ENCODE measurements at regions not wholly inside any gene's neighbourhood (a gene's known extent, or its start where the extent isn't known, plus 50 kb on each side); places are given as distances from the start of the nearest gene placed in this dataset.
"Not testable (repeated sequence)": the region's sequence is repeated elsewhere in the genome, so short reads cannot be mapped to it uniquely, and the experiment has no call there.

DNA sequence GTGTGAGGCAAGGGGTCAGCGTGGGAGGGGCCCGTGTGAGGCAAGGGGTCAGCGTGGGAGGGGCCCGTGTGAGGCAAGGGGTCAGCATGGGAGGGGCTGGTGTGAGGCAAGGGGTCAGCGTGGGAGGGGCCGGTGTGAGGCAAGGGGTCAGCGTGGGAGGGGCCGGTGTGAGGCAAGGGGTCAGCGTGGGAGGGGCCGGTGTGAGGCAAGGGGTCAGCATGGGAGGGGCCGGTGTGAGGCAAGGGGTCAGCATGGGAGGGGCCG, 119.2 kb downstream of the SEPTIN14 start:
- CTCF ChIA-PET; H3K27me3 Mint-ChIP-seq; H3K4me3 Mint-ChIP-seq; POLR2A ChIA-PET; ATAC-seq; intact Hi-C loops (cut with DNase I, micrococcal nuclease); H3K27ac Mint-ChIP-seq; H3K9me3 Mint-ChIP-seq (ENCODE audit: low read depth); DNase-seq; H3K36me3 Mint-ChIP-seq (ENCODE audit: low read depth); H3K4me1 Mint-ChIP-seq: not testable (repeated sequence)

DNA sequence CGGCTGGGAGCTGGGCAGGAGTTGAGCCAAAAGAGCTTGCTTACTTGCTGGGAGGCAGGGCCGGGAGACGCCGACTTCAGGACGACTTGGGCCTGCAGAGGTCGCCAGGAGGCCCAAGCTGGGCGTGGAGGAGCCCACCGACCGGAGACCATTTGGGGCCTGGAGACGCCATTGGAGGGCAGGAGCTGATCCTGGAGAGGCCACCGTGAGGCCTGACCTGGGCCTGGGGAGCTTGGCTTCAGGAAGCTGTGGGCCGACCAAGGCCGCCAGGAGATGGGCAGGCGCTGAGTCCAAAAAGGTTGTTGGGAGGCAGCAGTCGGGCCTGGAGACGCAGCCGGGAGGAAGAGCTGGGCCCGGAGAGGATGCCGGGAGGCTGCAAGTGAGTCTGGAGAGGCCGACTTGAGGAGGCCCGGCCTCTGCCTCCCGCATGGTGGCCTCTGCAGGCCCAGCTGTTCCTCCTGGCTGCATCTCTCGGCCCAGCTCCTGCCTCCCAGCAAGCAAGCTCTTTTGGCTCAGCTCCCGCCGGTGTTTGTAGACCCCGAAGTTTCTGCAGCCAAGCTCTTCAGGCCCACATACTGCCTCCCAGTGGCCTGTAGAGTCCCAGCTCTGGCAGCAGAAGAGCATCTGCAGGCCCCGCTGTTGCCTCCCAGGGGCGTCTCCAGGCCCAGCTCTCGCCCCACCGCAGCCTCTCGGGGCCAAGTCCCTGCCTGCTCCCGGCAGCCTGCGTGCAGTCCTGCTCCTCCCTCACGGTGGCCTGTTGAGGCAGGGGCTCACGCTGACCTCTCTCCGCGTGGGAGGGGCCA, 119.7 kb downstream of the SEPTIN14 start:
- POLR2A ChIA-PET; H3K9me3 Mint-ChIP-seq (ENCODE audit: low read depth); intact Hi-C loops (cut with DNase I, micrococcal nuclease); CTCF ChIA-PET; H3K27me3 Mint-ChIP-seq; H3K27ac Mint-ChIP-seq; H3K36me3 Mint-ChIP-seq (ENCODE audit: low read depth); DNase-seq; ATAC-seq; H3K4me1 Mint-ChIP-seq; H3K4me3 Mint-ChIP-seq: not testable (repeated sequence)

DNA sequence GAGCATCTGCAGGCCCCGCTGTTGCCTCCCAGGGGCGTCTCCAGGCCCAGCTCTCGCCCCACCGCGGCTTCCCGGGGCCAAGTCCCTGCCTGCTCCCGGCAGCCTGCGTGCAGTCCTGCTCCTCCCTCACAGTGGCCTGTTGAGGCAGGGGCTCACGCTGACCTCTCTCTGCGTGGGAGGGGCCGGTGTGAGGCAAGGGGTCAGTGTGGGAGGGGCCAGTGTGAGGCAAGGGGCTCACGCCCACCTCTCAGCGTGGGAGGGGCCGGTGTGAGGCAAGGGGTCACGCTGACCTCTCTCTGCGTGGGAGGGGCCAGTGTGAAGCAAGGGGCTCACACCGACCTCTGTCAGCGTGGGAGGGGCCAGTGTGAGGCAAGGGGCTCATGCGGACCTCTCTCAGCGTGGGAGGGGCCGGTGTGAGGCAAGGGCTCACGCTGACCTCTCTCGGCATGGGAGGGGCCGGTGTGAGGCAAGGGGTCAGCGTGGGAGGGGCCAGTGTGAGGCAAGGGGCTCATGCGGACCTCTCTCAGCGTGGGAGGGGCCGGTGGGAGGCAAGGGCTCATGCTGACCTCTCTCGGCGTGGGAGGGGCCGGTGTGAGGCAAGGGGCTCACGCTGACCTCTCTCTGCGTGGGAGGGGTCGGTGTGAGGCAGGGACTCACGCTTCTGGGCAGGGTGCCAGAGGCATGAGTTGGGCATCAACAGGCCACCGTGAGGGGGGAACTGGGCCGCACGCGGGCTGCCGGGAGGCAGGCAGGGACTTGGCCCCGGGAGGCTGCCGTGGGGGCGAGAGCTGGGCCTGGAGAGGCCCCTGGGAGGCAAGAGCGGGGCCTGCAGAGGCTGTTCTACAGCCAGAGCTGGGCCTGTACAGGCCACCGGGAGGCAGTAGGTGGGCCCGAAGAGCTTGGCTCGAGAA, 120.6 kb downstream of the SEPTIN14 start:
- ATAC-seq; H3K27ac Mint-ChIP-seq; H3K4me3 Mint-ChIP-seq; DNase-seq; CTCF ChIA-PET; H3K36me3 Mint-ChIP-seq (ENCODE audit: low read depth); H3K4me1 Mint-ChIP-seq; POLR2A ChIA-PET; H3K9me3 Mint-ChIP-seq (ENCODE audit: low read depth); H3K27me3 Mint-ChIP-seq; intact Hi-C loops (cut with DNase I, micrococcal nuclease): not testable (repeated sequence)

DNA sequence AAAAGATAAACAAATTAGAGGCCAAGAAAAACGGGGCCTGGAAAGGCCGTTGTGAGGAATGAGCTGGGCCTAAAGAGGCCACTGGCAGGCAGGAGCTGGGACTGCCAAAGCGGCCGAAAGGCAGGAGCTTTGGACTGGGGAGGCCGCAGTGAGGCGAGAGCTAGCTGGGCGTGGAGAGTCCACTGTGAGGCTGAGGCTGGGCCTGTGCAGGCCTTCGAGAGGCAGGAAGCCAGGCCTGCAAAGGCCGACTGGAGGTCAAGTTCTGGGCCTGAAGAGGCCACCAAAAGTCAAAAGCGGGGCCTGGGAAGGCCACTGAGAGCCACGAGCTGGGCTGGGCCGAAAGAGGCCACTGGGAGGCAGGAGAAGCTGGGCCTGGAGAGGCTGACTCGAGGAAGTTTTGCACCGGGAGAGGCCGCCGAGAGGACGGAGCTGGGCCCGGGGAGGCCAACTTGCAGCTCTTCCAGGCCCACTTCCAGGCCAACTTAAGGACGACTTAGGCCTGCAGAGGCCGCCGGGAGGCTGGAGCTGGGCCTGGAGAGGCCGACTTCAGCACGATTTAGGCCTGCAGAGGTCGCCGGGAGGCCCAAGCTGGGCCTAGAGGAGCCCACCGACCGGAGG, 121.8 kb downstream of the SEPTIN14 start:
- H3K27ac Mint-ChIP-seq; intact Hi-C loops (cut with DNase I, micrococcal nuclease); POLR2A ChIA-PET; DNase-seq; ATAC-seq; H3K4me3 Mint-ChIP-seq; H3K27me3 Mint-ChIP-seq; H3K4me1 Mint-ChIP-seq; H3K36me3 Mint-ChIP-seq (ENCODE audit: low read depth); H3K9me3 Mint-ChIP-seq (ENCODE audit: low read depth): not testable (repeated sequence)
- CTCF ChIA-PET, result interaction anchor here (0.6 kb wide), 1 partner anchor 366 kb away, joined by 3 read pairs; no protein-coding TSS in a partner anchor

DNA sequence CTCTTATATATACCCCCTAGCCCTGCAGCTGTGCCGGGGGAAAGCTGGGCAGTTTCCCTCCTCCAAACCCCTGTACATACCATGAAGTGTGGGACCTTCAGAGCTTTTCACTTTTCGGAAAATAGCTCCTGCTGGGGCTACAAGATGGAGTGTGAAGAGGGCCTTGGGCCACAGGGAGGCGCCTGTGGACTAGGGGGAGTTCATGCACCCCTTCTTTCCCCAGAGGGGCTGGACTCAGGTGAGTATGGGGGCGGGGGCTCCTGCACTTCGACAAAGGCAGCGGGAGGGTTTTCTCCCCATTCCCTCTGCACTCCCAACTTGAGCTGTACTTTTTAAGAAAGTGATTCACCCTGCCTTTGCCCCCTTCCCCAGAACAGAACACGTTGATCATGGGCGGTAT, 122.5 kb downstream of the SEPTIN14 start:
- H3K27me3 Mint-ChIP-seq; ATAC-seq; H3K27ac Mint-ChIP-seq; H3K4me1 Mint-ChIP-seq; H3K4me3 Mint-ChIP-seq; H3K36me3 Mint-ChIP-seq (ENCODE audit: low read depth); DNase-seq; CTCF ChIA-PET; H3K9me3 Mint-ChIP-seq (ENCODE audit: low read depth); intact Hi-C loops (cut with DNase I, micrococcal nuclease); POLR2A ChIA-PET: not testable (repeated sequence)

DNA sequence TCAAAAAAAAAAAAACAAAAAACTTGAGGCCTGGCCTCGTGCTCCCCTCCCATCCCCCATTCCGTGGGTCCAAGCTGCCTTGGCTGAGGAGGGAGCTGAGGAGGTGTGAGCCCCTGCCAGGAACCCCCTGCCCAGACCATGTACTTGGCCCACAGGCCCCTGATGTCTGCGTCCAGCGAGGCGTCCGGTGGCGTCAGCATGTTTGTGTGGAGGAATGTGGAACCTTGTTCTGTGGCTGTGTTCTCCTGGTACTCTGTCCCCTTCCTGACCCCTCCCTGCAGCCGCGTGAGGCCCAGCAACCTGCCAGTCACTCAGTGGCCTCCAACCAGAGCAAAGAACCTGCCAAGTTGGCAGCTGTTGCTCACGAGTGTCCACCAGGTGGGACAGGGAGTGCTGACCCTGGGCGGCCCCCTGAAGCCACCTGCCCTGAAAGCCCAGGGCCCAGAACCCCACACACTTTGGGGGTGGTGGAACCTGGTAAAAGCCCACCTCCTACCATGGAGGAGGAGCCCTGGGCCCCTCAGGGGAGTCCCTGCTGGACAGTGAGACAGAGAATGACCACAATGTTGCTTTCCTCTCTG, 125.8 kb downstream of the SEPTIN14 start:
- DNase-seq; H3K27ac Mint-ChIP-seq; POLR2A ChIA-PET; CTCF ChIA-PET; H3K9me3 Mint-ChIP-seq (ENCODE audit: low read depth); ATAC-seq; intact Hi-C loops (cut with DNase I, micrococcal nuclease); H3K27me3 Mint-ChIP-seq; H3K4me3 Mint-ChIP-seq; H3K36me3 Mint-ChIP-seq (ENCODE audit: low read depth); H3K4me1 Mint-ChIP-seq: not testable (repeated sequence)

DNA sequence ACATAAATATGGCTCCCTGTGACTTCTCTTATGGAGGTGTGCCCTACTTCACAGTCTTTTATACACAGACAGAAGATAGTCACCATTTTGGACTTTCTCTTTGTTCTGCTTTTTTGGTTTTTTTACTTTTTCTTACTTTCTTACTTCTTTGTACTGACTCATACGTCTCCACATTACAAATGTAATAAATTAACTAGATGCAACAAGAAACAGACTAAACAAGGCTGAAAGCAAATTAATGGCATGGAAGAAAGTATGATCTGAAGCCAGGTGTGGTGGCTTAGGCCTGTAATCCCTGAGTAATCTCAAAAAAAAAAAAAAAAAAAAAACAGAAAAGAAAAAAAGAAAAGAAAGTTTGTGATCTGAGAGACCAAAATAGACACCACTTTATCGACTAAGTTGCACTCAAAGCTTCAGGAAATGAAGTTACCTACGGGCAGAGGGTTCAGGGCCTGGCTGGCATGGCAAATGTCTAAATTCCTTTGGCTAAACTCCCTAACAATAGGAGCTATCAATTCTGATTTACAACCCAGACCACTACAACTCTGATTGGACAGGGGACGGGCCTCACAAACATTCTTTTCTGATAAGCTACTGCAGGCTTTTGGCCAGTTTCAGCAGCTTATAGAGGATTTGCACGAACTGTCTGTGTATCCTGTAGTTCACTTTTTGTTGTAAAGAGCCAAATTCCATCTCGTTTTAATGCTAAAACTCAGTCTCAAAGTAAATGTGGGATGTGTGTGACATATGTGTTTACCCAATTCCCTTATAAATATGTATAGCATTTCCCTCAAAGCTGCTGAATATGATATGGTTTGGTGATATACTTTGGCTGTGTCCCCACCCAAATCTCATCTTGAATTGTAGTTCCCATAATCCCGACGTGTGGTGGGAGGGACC, 129.1 kb downstream of the SEPTIN14 start:
- no peak for DNase-seq
- ChIA-PET CTCF (no interaction called here), POLR2A (no interaction called here)
- intact Hi-C loops (cut with DNase I, micrococcal nuclease), result no loop called here
- Mint-ChIP-seq H3K36me3 (ENCODE audit: low read depth) (no peaks in the 10 kb centered on the region), H3K27ac (no peak overlapping the region), H3K4me1 (no peaks in the 10 kb centered on the region), H3K9me3 (ENCODE audit: low read depth) (no peaks in the 10 kb centered on the region), H3K27me3 (no peaks in the 10 kb centered on the region), H3K4me3 (no peak overlapping the region)
- ATAC-seq, result no peak

DNA sequence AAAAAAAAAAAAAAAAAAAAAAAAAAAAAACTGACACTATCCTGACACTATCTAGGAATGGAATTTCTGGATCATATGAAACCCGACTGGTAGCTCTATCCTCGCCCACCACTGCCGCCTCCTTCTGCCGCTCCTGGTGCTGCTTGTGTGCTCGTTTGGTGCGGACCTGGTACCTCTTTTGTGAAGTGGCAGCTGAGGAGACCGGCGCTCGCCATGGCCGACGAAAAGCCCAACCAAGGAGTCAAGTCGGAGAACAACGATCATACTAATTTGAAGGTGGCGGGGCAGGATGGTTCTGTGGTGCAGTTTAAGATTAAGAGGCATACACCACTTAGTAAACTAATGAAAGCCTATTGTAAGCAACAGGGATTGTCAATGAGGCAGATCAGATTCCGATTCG, 130.6 kb downstream of the SEPTIN14 start:
- no peaks in the 10 kb centered on the region for H3K36me3 Mint-ChIP-seq (ENCODE audit: low read depth)
- no peak for ATAC-seq
- no peaks in the 10 kb centered on the region for H3K9me3 Mint-ChIP-seq (ENCODE audit: low read depth)
- ChIA-PET CTCF (no interaction called here), POLR2A (no interaction called here)
- no peaks in the 10 kb centered on the region for H3K4me1 Mint-ChIP-seq
- no peak overlapping the region for H3K4me3 Mint-ChIP-seq
- intact Hi-C loops (cut with DNase I, micrococcal nuclease), result no loop called here
- no peak overlapping the region for H3K27ac Mint-ChIP-seq
- no peaks in the 10 kb centered on the region for H3K27me3 Mint-ChIP-seq
- DNase-seq, result no peak

DNA sequence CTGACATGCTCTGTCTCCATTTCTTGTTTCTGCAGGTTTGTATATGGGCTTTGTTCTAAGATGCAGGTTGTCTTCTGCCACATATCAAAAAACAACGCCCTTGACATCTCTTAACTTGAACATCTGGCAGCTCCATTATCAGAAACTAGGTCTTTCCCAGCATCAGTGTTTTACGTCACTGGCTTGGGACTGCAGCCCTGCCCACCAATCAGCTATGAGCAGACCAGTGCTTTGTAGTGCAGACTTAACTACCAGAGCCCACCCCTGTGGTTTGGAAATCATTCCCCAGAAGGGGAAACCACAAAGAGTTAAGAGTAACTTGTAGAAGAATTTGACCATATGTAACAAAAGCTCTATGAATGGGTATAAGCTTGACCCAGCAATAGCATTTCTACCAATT, 132.4 kb downstream of the SEPTIN14 start:
- no peak overlapping the region for H3K27ac Mint-ChIP-seq

DNA sequence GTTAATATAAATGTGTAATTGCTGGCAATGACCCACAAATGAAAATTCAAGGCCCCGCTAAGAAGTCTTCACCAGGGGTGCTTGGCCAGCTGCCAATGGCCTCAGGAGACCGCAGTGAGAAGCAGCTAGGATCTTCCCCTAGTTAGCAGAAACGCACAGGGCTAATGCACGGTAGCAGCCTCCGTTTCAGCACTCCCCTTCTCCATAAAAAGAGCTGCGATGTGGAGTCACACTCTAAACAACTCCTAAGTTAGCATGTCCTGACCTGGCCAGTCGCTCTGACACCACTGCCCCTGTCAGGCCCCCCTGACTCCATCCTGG, 139.0 kb downstream of the SEPTIN14 start:
- Mint-ChIP-seq H3K9me3 (ENCODE audit: low read depth) (no peaks in the 10 kb centered on the region), H3K27ac (no peak overlapping the region), H3K4me3 (no peak overlapping the region), H3K4me1 (no peaks in the 10 kb centered on the region), H3K27me3 (no peaks in the 10 kb centered on the region), H3K36me3 (ENCODE audit: low read depth) (no peaks in the 10 kb centered on the region)
- POLR2A ChIA-PET, result no interaction called here
- intact Hi-C loops (cut with DNase I, micrococcal nuclease), result loop anchor here in 1 of 2 experiments (1.0 kb wide), 1 partner anchor 82 kb away; no protein-coding TSS in a partner anchor
- CTCF ChIA-PET, result no interaction called here
- ATAC-seq (no peak), DNase-seq (no peak)

More for the DNA sequence above, 132.4 kb downstream of the SEPTIN14 start:
- Mint-ChIP-seq H3K9me3 (ENCODE audit: low read depth) (no peaks in the 10 kb centered on the region), H3K4me1 (no peaks in the 10 kb centered on the region), H3K36me3 (ENCODE audit: low read depth) (no peaks in the 10 kb centered on the region), H3K27me3 (no peaks in the 10 kb centered on the region), H3K4me3 (no peak overlapping the region)
- DNase-seq (no peak), ATAC-seq (no peak)
- ChIA-PET CTCF (no interaction called here), POLR2A (no interaction called here)
- intact Hi-C loops (cut with DNase I, micrococcal nuclease), result no loop called here

DNA sequence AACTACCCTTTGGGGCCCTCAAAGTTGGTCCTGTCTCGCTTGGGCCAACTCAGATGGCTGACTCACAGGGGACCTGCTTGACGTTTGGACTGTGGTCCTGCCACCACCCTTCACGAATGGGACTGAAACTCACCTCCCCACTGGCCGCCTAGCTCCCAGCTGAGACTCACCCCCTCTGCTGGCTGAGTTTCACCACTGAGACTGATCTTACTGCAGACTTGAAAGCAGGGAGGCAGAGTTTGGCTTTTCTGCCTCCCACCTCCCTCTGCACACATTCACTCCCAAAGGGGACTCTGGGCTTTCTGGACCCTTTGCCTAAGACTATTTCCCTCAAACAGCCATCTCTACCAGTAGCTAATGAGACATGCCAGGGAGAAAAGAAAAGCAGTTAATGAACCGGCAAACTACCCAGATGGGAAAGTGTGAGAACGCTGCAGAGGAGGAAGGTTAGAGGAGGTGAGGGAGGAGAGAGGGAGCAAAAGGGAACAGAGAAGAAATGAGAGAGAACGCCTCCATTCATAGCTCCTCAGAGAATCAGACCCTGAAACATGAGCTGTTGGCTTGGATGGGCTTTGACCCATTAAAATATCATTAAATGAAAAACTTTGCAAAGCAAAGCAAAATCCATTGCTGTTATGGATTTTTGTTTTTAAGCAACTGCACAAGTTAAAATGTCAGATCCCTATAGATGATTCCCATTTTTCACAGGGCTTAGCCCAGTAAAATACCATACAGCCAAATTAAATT, 139.5 kb downstream of the SEPTIN14 start:
- POLR2A ChIA-PET; DNase-seq; H3K4me3 Mint-ChIP-seq; H3K27me3 Mint-ChIP-seq; CTCF ChIA-PET; H3K27ac Mint-ChIP-seq; H3K9me3 Mint-ChIP-seq (ENCODE audit: low read depth); H3K36me3 Mint-ChIP-seq (ENCODE audit: low read depth); H3K4me1 Mint-ChIP-seq: not testable (repeated sequence)
- peak; percentile 91 for ATAC-seq
- intact Hi-C loops (cut with DNase I, micrococcal nuclease), result loop anchor here in 1 of 2 experiments (1.0 kb wide), 1 partner anchor 82 kb away; no protein-coding TSS in a partner anchor
